MM.1S (cell line): ENCODE measurements at regions not wholly inside any gene's neighbourhood (a gene's known extent, or its start where the extent isn't known, plus 50 kb on each side); places are given as distances from the start of the nearest gene placed in this dataset.

Experiments
- DNase-seq: peaks from one replicate; pipeline ENCODE4 v3.0.0-alpha.2; 2015
- H2AFZ ChIP-seq: fragments of 300-600 bp; sonication (generic); 2 replicates; pipeline ENCODE4 v1.6.0; 2016; ENCODE audit warnings: antibody characterized with exemption, low read length
- H3F3A ChIP-seq: fragments of 300-600 bp; sonication (generic); 2 replicates; pipeline ENCODE4 v1.6.1; 2016; ENCODE audit warnings: mild to moderate bottlenecking, antibody characterized with exemption, low read length, moderate library complexity, mixed read lengths; ENCODE audit not compliant: insufficient read depth
- H3K27ac ChIP-seq: fragments of 300-600 bp; sonication (generic); 2 replicates; pipeline ENCODE4 v1.5.1; 2016; ENCODE audit warnings: mild to moderate bottlenecking, low read length
- H3K27me3 ChIP-seq: fragments of 300-600 bp; sonication (generic); replicated peaks from 2 replicates; pipeline ENCODE4 v1.6.0; 2016; ENCODE audit warnings: low read length; ENCODE audit not compliant: insufficient read depth
- H3K36me3 ChIP-seq: fragments of 300-600 bp; sonication (generic); replicated peaks from 2 replicates; pipeline ENCODE4 v1.6.1; 2016; ENCODE audit warnings: mild to moderate bottlenecking, low read length, mixed read lengths; ENCODE audit not compliant: insufficient read depth
- H3K4me1 ChIP-seq: fragments of 300-600 bp; sonication (generic); 2 replicates; pipeline ENCODE4 v1.6.1; 2016; ENCODE audit warnings: low read length, mixed read lengths
- H3K4me2 ChIP-seq: fragments of 300-600 bp; sonication (generic); 2 replicates; pipeline ENCODE4 v1.6.0; 2016; ENCODE audit warnings: low read depth, low read length
- H3K4me3 ChIP-seq: fragments of 300-600 bp; sonication (generic); 2 replicates; pipeline ENCODE4 v1.5.1; 2016; ENCODE audit warnings: low read length, mixed read lengths
- H3K79me2 ChIP-seq: fragments of 300-600 bp; sonication (generic); 2 replicates; pipeline ENCODE4 v1.6.1; 2016; ENCODE audit warnings: mixed run types, low read length, mixed read lengths
- H3K9ac ChIP-seq: fragments of 300-600 bp; sonication (generic); 2 replicates; pipeline ENCODE4 v1.6.1; 2016; ENCODE audit warnings: low read length, mixed read lengths
- H3K9me2 ChIP-seq: fragments of 300-600 bp; sonication (generic); replicated peaks from 2 replicates; pipeline ENCODE4 v1.6.1; 2016; ENCODE audit warnings: mild to moderate bottlenecking, low read length, mixed read lengths; ENCODE audit not compliant: insufficient read depth
- H3K9me3 ChIP-seq: fragments of 300-600 bp; sonication (generic); replicated peaks from 2 replicates; pipeline ENCODE4 v1.6.1; 2016; ENCODE audit warnings: mild to moderate bottlenecking, low read length, mixed read lengths; ENCODE audit not compliant: insufficient read depth
- H4K20me1 ChIP-seq: fragments of 300-600 bp; sonication (generic); 2 replicates; pipeline ENCODE4 v1.6.1; 2016; ENCODE audit warnings: mild to moderate bottlenecking, low read length, moderate library complexity, mixed read lengths; ENCODE audit not compliant: insufficient read depth
- EZH2 ChIP-seq: fragments of 300-600 bp; sonication (generic); optimal IDR thresholded peaks from 2 replicates; pipeline ENCODE3; 2017; ENCODE audit warnings: low read depth, mild to moderate bottlenecking, antibody characterized with exemption, low read length, mixed read lengths
- EZH2phosphoT487 ChIP-seq: fragments of 300-600 bp; sonication (generic); IDR thresholded peaks from 2 replicates; pipeline ENCODE4 v1.6.1; 2018; ENCODE audit warnings: antibody characterized with exemption, low read length
- TF ChIP-seq, protein P1 (sequence below): fragments of 300-600 bp; sonication (generic); IDR thresholded peaks from 2 replicates; pipeline ENCODE4 v1.5.1; 2016; ENCODE audit warnings: antibody characterized with exemption, low read length, mixed read lengths

DNA sequence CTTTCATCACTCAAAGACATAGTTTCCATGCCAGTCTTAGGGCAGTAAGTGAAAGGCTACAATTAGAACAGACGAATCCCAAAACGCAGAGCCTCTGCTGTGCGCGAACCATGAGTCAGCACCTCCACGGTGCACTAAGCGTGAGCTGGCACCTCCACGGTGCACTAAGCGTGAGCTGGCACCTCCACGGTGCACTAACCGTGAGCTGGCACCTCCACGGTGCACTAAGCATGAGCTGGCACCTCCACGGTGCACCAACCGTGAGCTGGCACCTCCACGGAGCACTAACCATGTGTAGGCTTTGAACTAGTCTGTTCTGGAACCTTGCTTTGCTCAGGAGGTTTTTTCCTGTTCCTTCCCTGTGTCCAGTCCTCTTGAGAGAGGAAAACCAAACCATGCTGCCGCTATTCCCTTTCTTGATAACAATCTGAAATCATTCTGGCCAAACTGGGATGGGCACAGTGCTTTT is 120.6 kb downstream of the IRS2 start:
- H3K4me3 ChIP-seq = no peak overlapping the region
- H3K36me3 ChIP-seq = no peaks in the 10 kb centered on the region

DNA sequence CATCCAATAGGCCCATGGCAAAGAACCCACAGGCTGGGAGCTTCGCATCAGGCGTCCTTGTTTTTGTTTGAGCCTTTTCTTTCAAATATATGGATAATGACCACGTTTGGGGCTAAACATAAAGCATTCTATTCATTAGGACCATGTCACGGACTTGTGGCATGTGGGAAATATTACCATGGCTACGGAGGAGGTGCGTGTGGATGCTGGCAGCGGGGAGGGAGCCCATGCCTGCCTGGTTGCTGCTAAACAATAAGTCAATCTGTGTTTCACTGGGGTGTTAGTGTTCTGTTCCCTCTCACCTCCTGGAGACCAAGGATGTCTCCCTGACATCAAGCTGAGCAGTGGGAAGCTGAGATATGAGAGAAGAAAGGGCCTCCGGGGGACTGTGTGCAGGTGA is 121.1 kb downstream of the IRS2 start:
- TF ChIP-seq EZH2 (no peak), EZH2phosphoT487 (no peak)
- TF ChIP-seq, protein P1, sequence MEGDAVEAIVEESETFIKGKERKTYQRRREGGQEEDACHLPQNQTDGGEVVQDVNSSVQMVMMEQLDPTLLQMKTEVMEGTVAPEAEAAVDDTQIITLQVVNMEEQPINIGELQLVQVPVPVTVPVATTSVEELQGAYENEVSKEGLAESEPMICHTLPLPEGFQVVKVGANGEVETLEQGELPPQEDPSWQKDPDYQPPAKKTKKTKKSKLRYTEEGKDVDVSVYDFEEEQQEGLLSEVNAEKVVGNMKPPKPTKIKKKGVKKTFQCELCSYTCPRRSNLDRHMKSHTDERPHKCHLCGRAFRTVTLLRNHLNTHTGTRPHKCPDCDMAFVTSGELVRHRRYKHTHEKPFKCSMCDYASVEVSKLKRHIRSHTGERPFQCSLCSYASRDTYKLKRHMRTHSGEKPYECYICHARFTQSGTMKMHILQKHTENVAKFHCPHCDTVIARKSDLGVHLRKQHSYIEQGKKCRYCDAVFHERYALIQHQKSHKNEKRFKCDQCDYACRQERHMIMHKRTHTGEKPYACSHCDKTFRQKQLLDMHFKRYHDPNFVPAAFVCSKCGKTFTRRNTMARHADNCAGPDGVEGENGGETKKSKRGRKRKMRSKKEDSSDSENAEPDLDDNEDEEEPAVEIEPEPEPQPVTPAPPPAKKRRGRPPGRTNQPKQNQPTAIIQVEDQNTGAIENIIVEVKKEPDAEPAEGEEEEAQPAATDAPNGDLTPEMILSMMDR = no peak
- Histone ChIP-seq H3K36me3 (no peaks in the 10 kb centered on the region), H3K4me3 (no peak overlapping the region), H3K9me3 (no peaks in the 10 kb centered on the region), H3K27ac (no peak overlapping the region), H3F3A (no peaks in the 10 kb centered on the region), H3K79me2 (no peaks in the 10 kb centered on the region), H3K9ac (no peak overlapping the region), H4K20me1 (no peaks in the 10 kb centered on the region), H3K4me1 (no peaks in the 10 kb centered on the region), H3K9me2 (no peaks in the 10 kb centered on the region), H2AFZ (no peak overlapping the region), H3K27me3 (no peaks in the 10 kb centered on the region), H3K4me2 (no peak overlapping the region)
- DNase-seq = no peak

More for the DNA sequence above, 120.6 kb downstream of the IRS2 start:
- H3K9ac ChIP-seq = no peak overlapping the region
- H3K27me3 ChIP-seq = no peaks in the 10 kb centered on the region
- no peaks in the 10 kb centered on the region for H3K9me3 ChIP-seq
- no peak overlapping the region for H3K4me2 ChIP-seq
- no peak for TF ChIP-seq EZH2phosphoT487
- no peaks in the 10 kb centered on the region for H3F3A ChIP-seq
- H4K20me1 ChIP-seq = no peaks in the 10 kb centered on the region
- H3K27ac ChIP-seq = no peak overlapping the region
- no peak overlapping the region for H2AFZ ChIP-seq
- DNase-seq = no peak
- H3K79me2 ChIP-seq = no peaks in the 10 kb centered on the region
- H3K4me1 ChIP-seq = no peaks in the 10 kb centered on the region
- H3K9me2 ChIP-seq = no peaks in the 10 kb centered on the region

DNA sequence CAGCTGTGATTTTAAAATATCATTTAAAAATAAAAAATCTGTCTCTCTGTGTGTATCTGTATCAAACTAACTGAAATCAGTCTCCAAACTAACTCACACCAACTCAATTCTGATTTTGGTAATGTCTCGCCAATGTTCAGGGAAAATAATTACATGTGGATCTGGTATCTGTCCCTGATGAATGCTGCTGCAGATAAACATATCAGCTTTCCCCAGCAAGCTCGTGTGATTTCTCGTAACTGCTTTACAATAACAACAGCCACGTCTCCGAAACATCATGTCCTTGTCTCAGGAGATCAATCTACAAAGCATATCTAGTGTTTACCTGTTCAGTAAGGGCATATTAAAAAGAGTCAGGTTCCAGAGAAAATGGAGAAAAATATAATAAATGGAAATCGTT is 129.0 kb downstream of the IRS2 start:
- H3K79me2 ChIP-seq = no peaks in the 10 kb centered on the region
- H3K4me2 ChIP-seq = no peak overlapping the region

DNA sequence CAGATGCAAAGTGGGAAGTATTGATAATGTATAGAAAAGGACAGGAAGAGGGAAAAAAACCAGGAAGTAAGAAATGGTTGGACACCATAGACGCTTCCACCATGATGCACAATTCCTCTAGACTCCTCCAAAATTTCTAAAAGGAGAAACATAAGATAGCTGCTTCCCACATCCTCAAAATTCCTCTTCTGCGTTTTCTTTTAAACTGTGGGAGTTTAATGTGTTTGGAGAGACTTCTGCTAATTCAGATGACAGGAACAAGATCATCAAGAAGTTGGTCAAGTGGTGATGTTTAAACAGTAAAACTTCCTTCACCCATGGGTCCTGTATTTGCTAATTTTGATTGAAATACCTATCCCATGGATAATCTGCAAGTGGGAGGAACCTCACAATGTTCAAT is 130.2 kb downstream of the IRS2 start:
- DNase-seq = no peak
- Histone ChIP-seq H3K4me3 (no peak overlapping the region), H3K4me1 (no peaks in the 10 kb centered on the region), H3K36me3 (no peaks in the 10 kb centered on the region), H3K9me2 (no peaks in the 10 kb centered on the region), H3F3A (no peaks in the 10 kb centered on the region), H4K20me1 (no peaks in the 10 kb centered on the region), H3K79me2 (no peaks in the 10 kb centered on the region), H3K9me3 (no peaks in the 10 kb centered on the region), H3K4me2 (no peak overlapping the region), H2AFZ (no peak overlapping the region), H3K9ac (no peak overlapping the region), H3K27me3 (no peaks in the 10 kb centered on the region), H3K27ac (no peak overlapping the region)
- TF ChIP-seq EZH2 = no peak
- no peak for TF ChIP-seq EZH2phosphoT487
- TF ChIP-seq, protein P1 = no peak

More for the DNA sequence above, 129.0 kb downstream of the IRS2 start:
- H3K9ac ChIP-seq = no peak overlapping the region
- H3K27me3 ChIP-seq = no peaks in the 10 kb centered on the region
- no peak for DNase-seq
- H3K27ac ChIP-seq = no peak overlapping the region
- TF ChIP-seq, protein P1 = no peak
- no peak for TF ChIP-seq EZH2
- TF ChIP-seq EZH2phosphoT487 = no peak
- no peaks in the 10 kb centered on the region for H3F3A ChIP-seq
- H3K36me3 ChIP-seq = no peaks in the 10 kb centered on the region
- H2AFZ ChIP-seq = no peak overlapping the region
- H3K4me3 ChIP-seq = no peak overlapping the region
- no peaks in the 10 kb centered on the region for H3K4me1 ChIP-seq
- no peaks in the 10 kb centered on the region for H3K9me2 ChIP-seq
- no peaks in the 10 kb centered on the region for H3K9me3 ChIP-seq
- no peaks in the 10 kb centered on the region for H4K20me1 ChIP-seq
